ENCODE measurements at regions not wholly inside any gene's neighbourhood (a gene's known extent, or its start where the extent isn't known, plus 50 kb on each side); places are given as distances from the start of the nearest gene placed in this dataset.

- Histone ChIP-seq H2AK5ac (ENCODE audit: low read length) (no peak overlapping the region), H3K79me1 (ENCODE audit: low read length) (no peaks in the 10 kb centered on the region), H3K9ac (ENCODE audit: low read length) (no peak overlapping the region), H3K4ac (ENCODE audit: low read depth, low read length) (no peak overlapping the region), H3K18ac (ENCODE audit: low read length) (no peak overlapping the region), H3K36me3 (ENCODE audit: control insufficient read depth in 1 of 2, insufficient read depth in 2 of 2, low read length in 2 of 2) (no peaks in the 10 kb centered on the region), H2BK5ac (ENCODE audit: low read depth, low read length, poor library complexity) (no peak overlapping the region), H2AFZ (ENCODE audit: insufficient read depth, low read length, poor library complexity) (no peak overlapping the region), H3K14ac (ENCODE audit: low read length) (no peak overlapping the region), H3K9me3 (ENCODE audit: insufficient read depth, low read depth, low read length) (no peaks in the 10 kb centered on the region), H2BK120ac (ENCODE audit: insufficient read depth, low read length, poor library complexity) (no peak overlapping the region), H4K12ac (ENCODE audit: low read depth, low read length) (no peak overlapping the region), H3K4me3 (ENCODE audit: low read depth, low read length) (no peak overlapping the region), H4K8ac (ENCODE audit: low read depth, low read length) (no peak overlapping the region), H2BK12ac (ENCODE audit: low read length) (no peak overlapping the region), H3K4me1 (ENCODE audit: control insufficient read depth in 1 of 2, insufficient read depth in 2 of 2, low read length in 2 of 2) (no peaks in the 10 kb centered on the region), H3K79me2 (ENCODE audit: control insufficient read depth, insufficient read depth, low read length, poor library complexity) (no peaks in the 10 kb centered on the region), H4K91ac (ENCODE audit: low read depth, low read length) (no peak overlapping the region), H3K27ac (ENCODE audit: low read depth, low read length) (no peak overlapping the region), H3K4me2 (ENCODE audit: low read length) (no peak overlapping the region), H3K27me3 (ENCODE audit: insufficient read depth, low read length) (no peaks in the 10 kb centered on the region), H3K23ac (ENCODE audit: low read length) (no peak overlapping the region)
- no peak for DNase-seq
- no CpG with 5 or more reads among the region's 5 CpGs for WGBS (ENCODE audit: extremely low coverage, insufficient coverage, insufficient read length)
Measured at GRCh38 chr18:71374294-71375000, 1085.6 kb downstream of the SOCS6 start.

DNA sequence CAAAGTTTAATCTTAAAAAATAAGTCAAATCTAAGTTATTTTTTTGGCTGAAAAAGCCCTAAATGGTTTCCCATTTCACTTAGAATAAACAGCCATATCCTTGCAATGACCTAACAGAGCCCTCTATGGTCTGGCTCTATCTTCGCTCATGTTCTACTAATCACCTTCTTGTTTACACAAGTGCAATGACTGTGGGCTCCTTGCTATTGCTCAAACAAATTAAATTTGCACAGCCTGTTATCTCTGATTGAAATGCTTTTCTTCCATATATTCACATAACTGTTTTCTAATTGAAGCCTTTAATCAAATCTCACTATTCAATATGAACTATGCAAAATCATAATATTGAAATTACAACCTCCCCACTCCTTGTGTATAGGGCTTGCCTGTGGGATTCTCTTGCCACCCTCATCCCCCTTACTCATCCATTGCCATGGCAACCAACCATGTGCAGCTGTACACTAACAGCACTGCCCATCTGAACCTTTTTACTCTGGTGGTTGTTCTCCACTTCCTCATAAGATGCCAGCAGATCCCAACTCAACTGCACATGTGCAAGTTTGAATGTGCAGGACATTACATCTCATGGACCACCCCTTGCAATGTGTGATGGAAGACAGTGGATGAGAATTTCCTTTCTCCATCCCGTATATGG is 1083.2 kb downstream of the SOCS6 start:
- H2AK5ac ChIP-seq (ENCODE audit: low read length), result no peak overlapping the region

DNA sequence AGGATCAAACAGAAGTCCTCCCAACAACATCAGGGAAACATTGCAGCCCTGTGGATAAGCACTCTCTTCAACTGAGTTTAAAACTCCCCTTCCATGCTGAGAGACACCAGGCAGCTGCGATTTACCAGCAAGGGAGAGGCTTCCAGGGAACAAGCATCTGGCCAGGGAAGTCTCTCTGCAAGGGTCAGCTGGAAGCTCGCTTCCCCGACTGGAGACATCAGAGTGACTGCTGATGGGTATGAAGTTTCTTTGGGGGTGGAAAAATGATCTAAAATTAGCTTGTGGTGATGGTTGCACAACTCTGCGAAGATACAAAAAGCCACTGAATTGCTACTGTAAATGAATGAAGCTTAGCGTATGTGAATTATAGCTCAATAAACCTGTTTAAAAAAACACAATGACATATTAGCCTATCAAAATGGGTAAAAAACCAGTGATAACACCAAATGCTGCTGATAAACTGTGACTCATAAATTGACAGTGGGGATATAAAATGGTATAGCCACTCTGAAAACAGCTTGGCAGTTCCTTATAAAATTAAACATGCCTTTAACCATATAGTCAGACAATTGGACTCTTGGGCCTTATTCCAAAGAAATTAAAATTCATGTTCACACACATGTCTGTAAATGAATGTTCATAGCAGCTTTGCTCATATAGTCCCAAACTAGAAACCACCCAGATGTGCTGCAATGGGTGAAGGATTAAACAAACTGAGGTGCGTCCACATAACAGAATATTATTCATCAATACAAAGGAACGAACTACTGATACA is 1082.0 kb downstream of the SOCS6 start:
- no peaks in the 10 kb centered on the region for H3K36me3 ChIP-seq (ENCODE audit: control insufficient read depth in 1 of 2, insufficient read depth in 2 of 2, low read length in 2 of 2)
- H3K4ac ChIP-seq (ENCODE audit: low read depth, low read length), result no peak overlapping the region
- DNase-seq, result no peak
- no peak overlapping the region for H4K12ac ChIP-seq (ENCODE audit: low read depth, low read length)
- no peaks in the 10 kb centered on the region for H3K79me1 ChIP-seq (ENCODE audit: low read length)
- no peaks in the 10 kb centered on the region for H3K79me2 ChIP-seq (ENCODE audit: control insufficient read depth, insufficient read depth, low read length, poor library complexity)
- no peak overlapping the region for H2AFZ ChIP-seq (ENCODE audit: insufficient read depth, low read length, poor library complexity)
- H3K27me3 ChIP-seq (ENCODE audit: insufficient read depth, low read length), result no peaks in the 10 kb centered on the region
- H3K4me3 ChIP-seq (ENCODE audit: low read depth, low read length), result no peak overlapping the region
- no peak overlapping the region for H4K8ac ChIP-seq (ENCODE audit: low read depth, low read length)
- no peak overlapping the region for H2AK5ac ChIP-seq (ENCODE audit: low read length)
- no peak overlapping the region for H4K91ac ChIP-seq (ENCODE audit: low read depth, low read length)
- H3K9ac ChIP-seq (ENCODE audit: low read length), result no peak overlapping the region
- no peak overlapping the region for H3K18ac ChIP-seq (ENCODE audit: low read length)
- no peak overlapping the region for H2BK5ac ChIP-seq (ENCODE audit: low read depth, low read length, poor library complexity)
- no peaks in the 10 kb centered on the region for H3K9me3 ChIP-seq (ENCODE audit: insufficient read depth, low read depth, low read length)
- H3K23ac ChIP-seq (ENCODE audit: low read length), result no peak overlapping the region
- H2BK12ac ChIP-seq (ENCODE audit: low read length), result no peak overlapping the region
- no peak overlapping the region for H3K14ac ChIP-seq (ENCODE audit: low read length)
- H3K4me1 ChIP-seq (ENCODE audit: control insufficient read depth in 1 of 2, insufficient read depth in 2 of 2, low read length in 2 of 2), result no peaks in the 10 kb centered on the region
- no peak overlapping the region for H3K27ac ChIP-seq (ENCODE audit: low read depth, low read length)
- H3K4me2 ChIP-seq (ENCODE audit: low read length), result no peak overlapping the region
- H2BK120ac ChIP-seq (ENCODE audit: insufficient read depth, low read length, poor library complexity), result no peak overlapping the region
- no CpG with 5 or more reads among the region's 7 CpGs for WGBS (ENCODE audit: extremely low coverage, insufficient coverage, insufficient read length)

More for the DNA sequence above, 1083.2 kb downstream of the SOCS6 start:
- H3K4me3 ChIP-seq (ENCODE audit: low read depth, low read length), result no peak overlapping the region
- H2BK12ac ChIP-seq (ENCODE audit: low read length), result no peak overlapping the region
- H3K9ac ChIP-seq (ENCODE audit: low read length), result no peak overlapping the region
- H3K9me3 ChIP-seq (ENCODE audit: insufficient read depth, low read depth, low read length), result no peaks in the 10 kb centered on the region
- DNase-seq, result no peak
- no peaks in the 10 kb centered on the region for H3K4me1 ChIP-seq (ENCODE audit: control insufficient read depth in 1 of 2, insufficient read depth in 2 of 2, low read length in 2 of 2)
- H3K27ac ChIP-seq (ENCODE audit: low read depth, low read length), result no peak overlapping the region
- no peaks in the 10 kb centered on the region for H3K79me1 ChIP-seq (ENCODE audit: low read length)
- WGBS (ENCODE audit: extremely low coverage, insufficient coverage, insufficient read length), result no CpG with 5 or more reads among the region's 2 CpGs
- no peak overlapping the region for H3K4ac ChIP-seq (ENCODE audit: low read depth, low read length)
- no peak overlapping the region for H2AFZ ChIP-seq (ENCODE audit: insufficient read depth, low read length, poor library complexity)
- H3K4me2 ChIP-seq (ENCODE audit: low read length), result no peak overlapping the region
- H3K14ac ChIP-seq (ENCODE audit: low read length), result no peak overlapping the region
- H3K18ac ChIP-seq (ENCODE audit: low read length), result no peak overlapping the region
- no peak overlapping the region for H2BK120ac ChIP-seq (ENCODE audit: insufficient read depth, low read length, poor library complexity)
- H4K8ac ChIP-seq (ENCODE audit: low read depth, low read length), result no peak overlapping the region
- no peaks in the 10 kb centered on the region for H3K36me3 ChIP-seq (ENCODE audit: control insufficient read depth in 1 of 2, insufficient read depth in 2 of 2, low read length in 2 of 2)
- no peaks in the 10 kb centered on the region for H3K79me2 ChIP-seq (ENCODE audit: control insufficient read depth, insufficient read depth, low read length, poor library complexity)
- no peak overlapping the region for H3K23ac ChIP-seq (ENCODE audit: low read length)
- H3K27me3 ChIP-seq (ENCODE audit: insufficient read depth, low read length), result no peaks in the 10 kb centered on the region
- no peak overlapping the region for H2BK5ac ChIP-seq (ENCODE audit: low read depth, low read length, poor library complexity)
- H4K91ac ChIP-seq (ENCODE audit: low read depth, low read length), result no peak overlapping the region
- H4K12ac ChIP-seq (ENCODE audit: low read depth, low read length), result no peak overlapping the region

GRCh38 chr18:71370095-71370494 is 1081.2 kb downstream of the SOCS6 start:
- Histone ChIP-seq H3K27me3 (ENCODE audit: insufficient read depth, low read length) (no peaks in the 10 kb centered on the region), H2BK12ac (ENCODE audit: low read length) (no peak overlapping the region), H3K4ac (ENCODE audit: low read depth, low read length) (no peak overlapping the region), H3K79me1 (ENCODE audit: low read length) (no peaks in the 10 kb centered on the region), H4K91ac (ENCODE audit: low read depth, low read length) (no peak overlapping the region), H3K14ac (ENCODE audit: low read length) (no peak overlapping the region), H3K4me2 (ENCODE audit: low read length) (no peak overlapping the region), H3K9me3 (ENCODE audit: insufficient read depth, low read depth, low read length) (no peaks in the 10 kb centered on the region), H2AFZ (ENCODE audit: insufficient read depth, low read length, poor library complexity) (no peak overlapping the region), H3K4me3 (ENCODE audit: low read depth, low read length) (no peak overlapping the region), H4K8ac (ENCODE audit: low read depth, low read length) (no peak overlapping the region), H2BK5ac (ENCODE audit: low read depth, low read length, poor library complexity) (no peak overlapping the region), H3K36me3 (ENCODE audit: control insufficient read depth in 1 of 2, insufficient read depth in 2 of 2, low read length in 2 of 2) (no peaks in the 10 kb centered on the region), H2AK5ac (ENCODE audit: low read length) (no peak overlapping the region), H3K4me1 (ENCODE audit: control insufficient read depth in 1 of 2, insufficient read depth in 2 of 2, low read length in 2 of 2) (no peaks in the 10 kb centered on the region), H4K12ac (ENCODE audit: low read depth, low read length) (no peak overlapping the region), H2BK120ac (ENCODE audit: insufficient read depth, low read length, poor library complexity) (no peak overlapping the region), H3K9ac (ENCODE audit: low read length) (no peak overlapping the region), H3K79me2 (ENCODE audit: control insufficient read depth, insufficient read depth, low read length, poor library complexity) (no peaks in the 10 kb centered on the region), H3K23ac (ENCODE audit: low read length) (no peak overlapping the region), H3K18ac (ENCODE audit: low read length) (no peak overlapping the region), H3K27ac (ENCODE audit: low read depth, low read length) (no peak overlapping the region)
- no CpG with 5 or more reads among the region's 2 CpGs for WGBS (ENCODE audit: extremely low coverage, insufficient coverage, insufficient read length)
- DNase-seq, result no peak
